ENCODE measurements at regions not wholly inside any gene's neighbourhood (a gene's known extent, or its start where the extent isn't known, plus 50 kb on each side); places are given as distances from the start of the nearest gene placed in this dataset.

DNA sequence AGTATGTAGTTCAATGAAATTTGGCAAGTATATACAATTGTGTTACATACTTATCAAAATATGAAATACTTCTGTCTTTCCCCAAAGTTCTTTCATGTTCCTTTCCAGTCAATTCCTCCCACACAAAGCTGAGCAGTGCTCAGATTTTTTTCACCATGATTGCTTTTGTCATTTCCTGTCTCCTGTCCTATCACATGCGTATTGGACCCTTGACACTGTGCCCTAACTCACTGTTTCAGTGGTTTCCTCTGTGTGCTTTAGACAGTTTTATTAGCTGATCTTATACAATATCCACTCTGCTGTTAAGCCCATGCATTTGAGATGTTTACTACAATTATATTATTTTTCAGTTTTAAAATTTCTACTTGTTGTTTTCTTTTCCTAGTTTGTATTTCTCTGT is 463.6 kb upstream of the MEF2C start (continued):
- no peak for TF ChIP-seq POU6F1 (CRISPR knock-in tag; IDR thresholded peaks at IDR 0.05; ENCODE audit: borderline replicate concordance, low read depth)
- TF ChIP-seq OSR1 (CRISPR knock-in tag; IDR thresholded peaks at IDR 0.05) = no peak
- no peak for TF ChIP-seq TOX (CRISPR knock-in tag; IDR thresholded peaks at IDR 0.05; ENCODE audit: borderline replicate concordance)
- TF ChIP-seq ARNTL (CRISPR knock-in tag; IDR thresholded peaks at IDR 0.05; ENCODE audit: borderline replicate concordance, low read depth) = no peak

GRCh38 chr5:89343666-89344065 is 460.7 kb upstream of the MEF2C start:
- ATAC-seq = no peak
- TF ChIP-seq PPARA (CRISPR knock-in tag; IDR thresholded peaks at IDR 0.05; ENCODE audit: borderline replicate concordance) (no peak), ZFP30 (CRISPR knock-in tag; IDR thresholded peaks at IDR 0.05) (no peak), GLIS3 (CRISPR knock-in tag; IDR thresholded peaks at IDR 0.05) (no peak), PATZ1 (CRISPR knock-in tag; IDR thresholded peaks at IDR 0.05; ENCODE audit: borderline replicate concordance) (no peak), TOX (CRISPR knock-in tag; IDR thresholded peaks at IDR 0.05; ENCODE audit: borderline replicate concordance) (no peak), RARB (CRISPR knock-in tag; IDR thresholded peaks at IDR 0.05) (no peak), ZC3H10 (CRISPR knock-in tag; IDR thresholded peaks at IDR 0.05) (no peak), POU6F1 (CRISPR knock-in tag; IDR thresholded peaks at IDR 0.05; ENCODE audit: borderline replicate concordance, low read depth) (no peak), ZNF565 (CRISPR knock-in tag; conservative IDR thresholded peaks at IDR 0.05; ENCODE audit: low read depth) (no peak), OSR1 (CRISPR knock-in tag; IDR thresholded peaks at IDR 0.05) (no peak), ISL1 (CRISPR knock-in tag; IDR thresholded peaks at IDR 0.05) (no peak), SNAI2 (CRISPR knock-in tag; IDR thresholded peaks at IDR 0.05) (no peak), ZFP3 (CRISPR knock-in tag; IDR thresholded peaks at IDR 0.05) (no peak), TCF4 (CRISPR knock-in tag; IDR thresholded peaks at IDR 0.05; ENCODE audit: borderline replicate concordance) (no peak), ZNF8 (CRISPR knock-in tag; IDR thresholded peaks at IDR 0.05) (no peak), ESRRG (CRISPR knock-in tag; IDR thresholded peaks at IDR 0.05) (no peak), CSDC2 (CRISPR knock-in tag; IDR thresholded peaks at IDR 0.05) (no peak), ZNF70 (CRISPR knock-in tag; IDR thresholded peaks at IDR 0.05) (no peak)
- TF ChIP-seq, protein P1, sequence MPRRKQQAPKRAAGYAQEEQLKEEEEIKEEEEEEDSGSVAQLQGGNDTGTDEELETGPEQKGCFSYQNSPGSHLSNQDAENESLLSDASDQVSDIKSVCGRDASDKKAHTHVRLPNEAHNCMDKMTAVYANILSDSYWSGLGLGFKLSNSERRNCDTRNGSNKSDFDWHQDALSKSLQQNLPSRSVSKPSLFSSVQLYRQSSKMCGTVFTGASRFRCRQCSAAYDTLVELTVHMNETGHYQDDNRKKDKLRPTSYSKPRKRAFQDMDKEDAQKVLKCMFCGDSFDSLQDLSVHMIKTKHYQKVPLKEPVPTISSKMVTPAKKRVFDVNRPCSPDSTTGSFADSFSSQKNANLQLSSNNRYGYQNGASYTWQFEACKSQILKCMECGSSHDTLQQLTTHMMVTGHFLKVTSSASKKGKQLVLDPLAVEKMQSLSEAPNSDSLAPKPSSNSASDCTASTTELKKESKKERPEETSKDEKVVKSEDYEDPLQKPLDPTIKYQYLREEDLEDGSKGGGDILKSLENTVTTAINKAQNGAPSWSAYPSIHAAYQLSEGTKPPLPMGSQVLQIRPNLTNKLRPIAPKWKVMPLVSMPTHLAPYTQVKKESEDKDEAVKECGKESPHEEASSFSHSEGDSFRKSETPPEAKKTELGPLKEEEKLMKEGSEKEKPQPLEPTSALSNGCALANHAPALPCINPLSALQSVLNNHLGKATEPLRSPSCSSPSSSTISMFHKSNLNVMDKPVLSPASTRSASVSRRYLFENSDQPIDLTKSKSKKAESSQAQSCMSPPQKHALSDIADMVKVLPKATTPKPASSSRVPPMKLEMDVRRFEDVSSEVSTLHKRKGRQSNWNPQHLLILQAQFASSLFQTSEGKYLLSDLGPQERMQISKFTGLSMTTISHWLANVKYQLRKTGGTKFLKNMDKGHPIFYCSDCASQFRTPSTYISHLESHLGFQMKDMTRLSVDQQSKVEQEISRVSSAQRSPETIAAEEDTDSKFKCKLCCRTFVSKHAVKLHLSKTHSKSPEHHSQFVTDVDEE (CRISPR knock-in tag; IDR thresholded peaks at IDR 0.05) = no peak
- TF ChIP-seq, protein P2, sequence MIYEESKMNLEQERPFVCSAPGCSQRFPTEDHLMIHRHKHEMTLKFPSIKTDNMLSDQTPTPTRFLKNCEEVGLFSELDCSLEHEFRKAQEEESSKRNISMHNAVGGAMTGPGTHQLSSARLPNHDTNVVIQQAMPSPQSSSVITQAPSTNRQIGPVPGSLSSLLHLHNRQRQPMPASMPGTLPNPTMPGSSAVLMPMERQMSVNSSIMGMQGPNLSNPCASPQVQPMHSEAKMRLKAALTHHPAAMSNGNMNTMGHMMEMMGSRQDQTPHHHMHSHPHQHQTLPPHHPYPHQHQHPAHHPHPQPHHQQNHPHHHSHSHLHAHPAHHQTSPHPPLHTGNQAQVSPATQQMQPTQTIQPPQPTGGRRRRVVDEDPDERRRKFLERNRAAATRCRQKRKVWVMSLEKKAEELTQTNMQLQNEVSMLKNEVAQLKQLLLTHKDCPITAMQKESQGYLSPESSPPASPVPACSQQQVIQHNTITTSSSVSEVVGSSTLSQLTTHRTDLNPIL (CRISPR knock-in tag; IDR thresholded peaks at IDR 0.05; ENCODE audit: low read depth) = no peak

DNA sequence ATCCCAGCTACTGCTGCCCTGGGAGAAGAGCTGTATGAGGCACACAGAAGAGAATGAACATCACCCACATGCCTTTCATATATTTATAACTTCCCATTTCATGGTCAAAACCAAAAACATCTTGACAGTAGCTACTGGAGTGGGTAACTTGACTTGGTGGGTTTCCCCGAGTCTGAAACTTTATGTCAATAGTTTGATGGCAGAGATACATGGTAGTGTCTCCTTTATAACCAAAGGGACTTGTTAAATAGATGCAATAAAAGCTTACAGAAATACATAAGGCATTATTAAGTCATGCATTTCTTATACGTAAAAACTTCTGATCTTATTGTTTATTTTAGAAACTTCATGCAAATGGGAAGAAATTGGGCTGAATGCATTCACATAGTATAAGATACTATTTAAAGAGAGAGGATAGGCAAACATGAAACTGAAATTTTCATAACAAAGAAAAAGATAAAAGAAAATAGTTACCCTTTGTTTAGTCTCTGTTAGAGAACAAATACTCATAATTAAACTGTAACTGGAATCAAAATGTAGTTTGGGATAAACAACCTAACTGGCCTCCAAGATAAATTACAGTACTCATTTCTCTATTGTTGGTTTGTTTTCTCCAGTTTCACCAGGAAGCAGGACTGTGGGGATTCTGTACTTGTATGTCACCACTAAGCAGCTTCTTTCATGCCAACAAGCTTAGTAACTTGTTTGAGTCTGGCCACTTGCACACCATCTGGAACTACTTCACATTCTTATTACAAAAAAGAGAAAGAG is 459.3 kb upstream of the MEF2C start:
- peak; percentile 98 for ATAC-seq
- no peak for TF ChIP-seq TOX (CRISPR knock-in tag; IDR thresholded peaks at IDR 0.05; ENCODE audit: borderline replicate concordance)
- TF ChIP-seq ISL1 (CRISPR knock-in tag; IDR thresholded peaks at IDR 0.05) = no peak
- TF ChIP-seq ZNF70 (CRISPR knock-in tag; IDR thresholded peaks at IDR 0.05) = no peak
- no peak for TF ChIP-seq ZFP3 (CRISPR knock-in tag; IDR thresholded peaks at IDR 0.05)
- no peak for TF ChIP-seq OSR1 (CRISPR knock-in tag; IDR thresholded peaks at IDR 0.05)
- TF ChIP-seq, protein P3, sequence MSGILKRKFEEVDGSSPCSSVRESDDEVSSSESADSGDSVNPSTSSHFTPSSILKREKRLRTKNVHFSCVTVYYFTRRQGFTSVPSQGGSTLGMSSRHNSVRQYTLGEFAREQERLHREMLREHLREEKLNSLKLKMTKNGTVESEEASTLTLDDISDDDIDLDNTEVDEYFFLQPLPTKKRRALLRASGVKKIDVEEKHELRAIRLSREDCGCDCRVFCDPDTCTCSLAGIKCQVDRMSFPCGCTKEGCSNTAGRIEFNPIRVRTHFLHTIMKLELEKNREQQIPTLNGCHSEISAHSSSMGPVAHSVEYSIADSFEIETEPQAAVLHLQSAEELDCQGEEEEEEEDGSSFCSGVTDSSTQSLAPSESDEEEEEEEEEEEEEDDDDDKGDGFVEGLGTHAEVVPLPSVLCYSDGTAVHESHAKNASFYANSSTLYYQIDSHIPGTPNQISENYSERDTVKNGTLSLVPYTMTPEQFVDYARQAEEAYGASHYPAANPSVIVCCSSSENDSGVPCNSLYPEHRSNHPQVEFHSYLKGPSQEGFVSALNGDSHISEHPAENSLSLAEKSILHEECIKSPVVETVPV (CRISPR knock-in tag; IDR thresholded peaks at IDR 0.05) = no peak
- no peak for TF ChIP-seq ZC3H10 (CRISPR knock-in tag; IDR thresholded peaks at IDR 0.05)
- TF ChIP-seq, protein P1 (CRISPR knock-in tag; IDR thresholded peaks at IDR 0.05) = no peak
